GM19023 (cell line): ENCODE measurements at regions not wholly inside any gene's neighbourhood (a gene's known extent, or its start where the extent isn't known, plus 50 kb on each side); places are given as distances from the start of the nearest gene placed in this dataset.

Source experiments
- ATAC-seq: cut with Tn5 transposase; IDR thresholded peaks from one replicate; pipeline ENCODE4 v1.9.1; 2021; ENCODE audit warnings: mild to moderate bottlenecking, moderate library complexity; ENCODE audit not compliant: unreplicated experiment

GRCh38 chr2:41865263-41865662 lies 182.6 kb upstream of the PKDCC start:
- ATAC-seq: no peak

DNA sequence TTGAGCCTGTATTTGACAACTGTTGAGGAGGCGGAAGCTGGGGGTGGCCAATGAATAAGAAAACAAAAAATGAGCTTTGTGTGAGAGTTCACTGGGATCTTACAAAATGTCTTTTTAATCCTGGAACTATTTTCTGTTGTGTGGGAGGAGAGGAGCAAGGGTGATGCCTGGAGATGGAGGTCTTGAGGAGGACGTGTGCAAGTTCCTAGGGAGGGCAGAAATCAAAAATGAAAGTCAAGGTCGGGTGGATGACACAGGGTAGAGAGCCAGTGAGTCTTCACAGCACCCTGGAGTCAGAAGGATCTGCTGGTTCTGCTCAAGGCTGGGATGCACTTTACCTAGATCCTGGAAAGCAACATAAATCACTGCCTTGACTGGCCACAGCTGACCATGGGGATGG lies 180.3 kb upstream of the PKDCC start:
- ATAC-seq: no peak

DNA sequence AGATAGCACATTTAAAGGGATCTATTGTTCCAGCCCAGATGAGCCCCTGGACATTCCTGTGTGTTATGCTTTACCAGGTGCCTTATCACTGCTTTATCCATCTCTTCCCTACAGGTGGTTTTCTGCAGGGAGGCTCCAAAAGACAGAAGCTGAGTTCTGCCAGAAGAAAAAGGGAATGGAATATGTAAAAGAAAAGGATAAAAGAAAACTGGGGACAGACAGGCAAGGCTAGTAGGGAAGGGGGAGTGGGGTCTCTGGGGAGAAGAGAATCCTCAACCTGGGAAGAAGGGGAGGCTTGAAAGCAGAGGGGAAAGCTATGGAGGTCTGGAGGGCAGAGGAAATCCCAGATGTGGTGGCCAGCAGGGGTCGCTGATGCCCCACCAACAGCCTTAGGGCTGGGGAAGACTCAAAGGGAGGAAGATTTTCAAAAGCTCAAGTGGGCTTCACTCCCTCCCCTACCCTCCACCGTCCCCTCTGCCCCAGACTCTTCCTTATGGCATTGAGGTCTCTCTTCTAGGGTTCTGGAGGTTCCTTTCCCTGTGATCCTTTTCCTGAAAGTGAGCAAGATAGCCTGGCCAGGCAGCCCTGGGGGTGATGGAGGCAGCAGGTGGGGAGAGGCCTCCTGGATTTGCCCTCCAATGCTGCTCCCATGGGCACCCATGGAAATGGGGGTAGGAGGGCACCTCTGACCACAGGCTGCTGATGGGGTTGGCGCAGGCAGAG lies 178.1 kb upstream of the PKDCC start:
- no peak for ATAC-seq

DNA sequence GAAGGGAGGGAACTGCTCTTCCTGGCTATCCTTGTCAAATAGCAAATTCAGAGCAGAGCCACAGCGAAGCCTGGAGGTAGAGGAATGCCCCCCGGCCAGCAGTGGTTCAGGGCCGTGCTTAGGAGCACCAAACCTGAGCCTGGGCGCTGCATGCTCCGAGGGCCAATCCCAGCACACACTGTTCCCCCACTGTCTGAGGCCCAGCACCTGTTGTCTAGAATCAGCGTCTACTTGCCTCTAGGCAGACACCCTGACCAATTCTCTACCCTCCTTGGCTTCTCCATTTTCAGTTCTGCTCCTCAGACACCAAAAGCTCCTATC lies 177.6 kb upstream of the PKDCC start:
- no peak for ATAC-seq

DNA sequence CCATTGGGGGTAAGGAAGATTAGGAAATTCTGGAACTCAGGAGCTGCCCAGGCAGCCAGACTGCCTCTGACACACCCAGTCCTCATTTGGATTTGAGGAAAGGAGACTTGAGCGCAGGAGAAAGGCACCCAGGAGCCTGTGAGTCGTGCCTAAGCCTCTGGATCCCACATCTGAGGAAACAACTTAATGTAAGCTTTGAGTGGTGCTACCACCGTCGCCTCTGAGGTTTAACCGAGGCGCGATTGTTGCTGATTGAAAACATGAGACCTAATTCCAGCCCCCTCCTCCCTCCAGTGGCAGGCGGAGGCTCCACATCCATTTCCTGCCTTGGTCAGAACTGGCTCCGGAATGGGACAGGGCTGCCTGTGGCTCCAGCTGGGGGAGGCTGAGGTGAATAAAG lies 176.7 kb upstream of the PKDCC start:
- no peak for ATAC-seq

DNA sequence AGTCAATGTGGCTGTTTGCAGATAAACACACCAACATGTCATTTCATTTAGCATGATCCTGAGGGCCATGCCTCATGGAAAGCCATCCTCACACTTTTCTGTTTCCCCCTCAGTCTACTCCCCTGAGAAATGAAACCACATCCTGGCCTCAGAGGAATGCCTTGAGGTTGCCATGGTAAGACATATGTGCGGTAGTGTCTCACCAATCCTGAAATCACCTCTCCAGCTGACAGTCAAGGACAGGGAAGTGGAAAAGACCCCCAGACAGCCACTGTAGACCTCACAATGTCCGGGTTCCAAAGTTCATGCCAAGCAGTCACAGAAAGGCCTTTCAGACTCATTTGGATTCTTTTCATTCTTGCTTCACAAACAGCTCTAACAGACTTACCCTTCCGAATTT lies 175.2 kb upstream of the PKDCC start:
- ATAC-seq: no peak

DNA sequence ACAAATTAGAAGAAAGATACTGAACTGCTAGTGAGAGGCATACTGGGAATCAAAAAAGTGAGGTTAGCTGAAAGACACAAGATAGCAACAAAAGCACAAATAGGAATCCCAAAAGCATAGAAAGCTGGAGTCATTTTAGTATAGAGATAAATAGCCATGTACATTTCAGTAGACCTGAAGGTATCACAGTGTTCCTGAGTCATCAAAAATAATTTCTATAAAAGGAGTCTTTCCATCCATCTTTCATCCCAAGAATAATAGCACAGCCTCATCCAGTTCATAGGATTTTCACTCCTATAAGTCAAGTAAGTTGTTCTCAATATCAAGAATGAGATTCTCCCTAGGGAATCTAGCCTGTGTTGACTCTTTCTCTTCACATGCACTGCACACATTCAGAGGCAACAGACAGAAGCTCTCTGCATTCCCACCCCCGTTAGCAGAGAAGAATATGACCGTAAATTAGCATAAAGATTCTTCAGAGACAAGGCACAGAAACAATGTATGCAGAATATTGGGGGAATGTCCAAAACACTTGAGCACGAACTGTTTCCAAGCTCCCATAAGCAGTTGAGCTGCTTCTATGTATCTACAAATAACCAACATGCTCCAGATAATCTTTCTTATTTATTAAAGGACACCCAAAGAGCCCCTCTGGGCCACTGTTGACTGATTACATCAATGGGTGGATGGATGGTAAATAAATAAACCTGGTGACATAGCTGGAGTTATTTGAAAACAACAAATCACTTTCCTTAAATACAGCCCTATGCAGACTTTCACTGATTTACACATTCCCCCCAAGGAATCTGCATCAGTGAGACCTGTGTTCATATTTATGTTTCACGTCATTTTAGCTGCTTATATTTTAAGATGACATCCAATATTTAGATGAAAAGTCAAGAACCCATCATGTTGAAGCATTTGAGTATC lies 174.5 kb upstream of the PKDCC start:
- no peak for ATAC-seq

GRCh38 chr2:41877114-41877678 lies 170.6 kb upstream of the PKDCC start:
- ATAC-seq: no peak

GRCh38 chr2:41878056-41878455 lies 169.8 kb upstream of the PKDCC start:
- no peak for ATAC-seq

DNA sequence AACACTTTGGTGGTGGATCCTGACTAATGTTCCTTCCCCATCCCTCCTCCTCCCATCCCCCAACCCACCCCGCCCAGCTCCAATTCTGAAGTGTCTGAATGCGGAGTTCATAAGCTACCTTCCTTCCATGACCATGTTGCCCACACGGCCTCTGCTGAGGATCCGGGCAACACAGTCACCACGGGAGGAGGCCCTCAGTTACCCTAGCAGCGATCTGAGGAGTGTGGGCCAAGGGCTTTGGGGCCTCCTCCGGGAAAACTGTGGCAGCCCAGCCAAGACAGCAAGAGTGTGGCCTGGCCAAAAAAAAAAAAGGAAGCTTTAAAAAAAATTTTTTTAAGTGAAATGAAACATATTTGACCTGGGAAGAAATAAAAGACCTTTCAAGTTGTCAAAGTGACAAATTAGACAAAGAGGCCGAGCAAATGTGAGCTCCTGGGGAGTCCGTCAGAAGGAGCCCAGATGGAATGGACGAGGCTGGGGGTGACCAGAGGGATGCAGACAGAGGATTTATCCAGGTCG lies 169.0 kb upstream of the PKDCC start:
- no peak for ATAC-seq

GRCh38 chr2:41879235-41879916 lies 168.4 kb upstream of the PKDCC start:
- ATAC-seq: no peak

DNA sequence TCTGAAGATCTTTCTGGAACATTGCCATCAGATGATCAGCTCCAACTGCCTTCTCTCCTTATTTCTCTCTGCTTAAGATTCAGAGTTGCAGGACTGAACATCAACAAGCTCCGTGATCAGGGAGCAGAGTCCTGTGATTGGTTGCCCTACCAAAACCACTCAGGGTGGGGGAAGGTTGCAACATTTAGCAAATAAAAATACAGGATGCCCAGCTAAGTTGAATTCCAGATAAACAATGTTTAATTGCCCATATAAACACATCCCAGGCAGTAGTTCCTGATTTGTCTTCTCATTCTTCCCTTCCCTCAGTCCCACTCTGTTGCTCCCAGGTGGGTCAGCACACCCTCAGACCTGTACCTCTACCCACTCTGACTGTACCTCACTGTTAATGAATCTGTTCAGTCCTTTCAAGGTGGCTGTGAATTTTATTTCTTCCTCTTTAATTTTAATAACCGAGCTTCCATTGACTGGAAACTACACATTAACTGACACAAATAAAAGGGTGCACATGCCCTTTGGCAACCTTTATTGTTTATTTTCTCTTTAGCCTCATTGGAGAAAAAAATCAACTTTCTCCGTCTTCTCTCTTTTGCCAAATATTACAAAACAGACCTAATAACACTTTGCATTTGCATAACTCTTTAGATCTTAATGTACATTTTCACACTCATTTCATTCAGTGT lies 167.1 kb upstream of the PKDCC start:
- ATAC-seq: no peak

- ATAC-seq: no peak
These were observed 166.6 kb upstream of the PKDCC start for GRCh38 chr2:41881249-41881648.

DNA sequence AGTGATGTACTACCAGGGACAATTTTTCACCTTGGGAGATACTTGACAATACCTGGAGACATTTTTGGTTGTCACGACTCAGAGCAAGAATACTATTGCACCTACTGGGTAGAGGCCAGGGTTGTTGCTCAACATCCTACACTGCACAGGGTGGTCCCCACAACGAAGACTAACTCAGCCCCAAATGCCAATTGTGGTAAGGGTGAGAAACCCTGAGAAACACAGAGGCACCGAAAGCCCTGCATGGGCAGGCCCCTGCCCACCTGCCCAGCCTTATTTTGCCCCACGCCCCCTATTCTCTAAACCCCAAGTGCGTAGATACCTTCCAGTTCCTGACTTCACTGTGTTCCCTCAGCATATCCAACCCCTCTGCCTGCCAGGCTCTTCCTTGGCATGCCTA lies 163.1 kb upstream of the PKDCC start:
- ATAC-seq: no peak

- no peak for ATAC-seq
These were observed 161.6 kb upstream of the PKDCC start for GRCh38 chr2:41886145-41886664.

DNA sequence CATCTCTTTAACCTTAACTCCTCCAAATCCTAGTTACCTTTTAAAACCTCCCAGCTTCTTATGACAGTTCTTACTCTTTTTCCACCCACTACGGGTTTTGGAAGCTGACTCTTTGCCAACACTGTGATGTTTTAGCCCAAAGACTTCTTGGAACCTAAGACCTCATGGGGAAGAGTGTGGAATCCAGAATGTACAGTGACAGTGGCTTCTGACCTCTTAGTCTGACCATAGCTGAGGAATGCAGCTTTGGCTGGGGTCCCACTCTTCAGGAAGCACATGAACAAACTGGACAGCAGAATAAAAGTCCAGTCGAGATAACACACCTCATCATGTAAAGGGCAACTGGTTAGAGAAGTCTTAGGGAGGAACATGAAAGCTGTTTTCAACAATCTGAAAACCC lies 161.1 kb upstream of the PKDCC start:
- no peak for ATAC-seq

GRCh38 chr2:41890341-41890740 lies 157.5 kb upstream of the PKDCC start:
- no peak for ATAC-seq

DNA sequence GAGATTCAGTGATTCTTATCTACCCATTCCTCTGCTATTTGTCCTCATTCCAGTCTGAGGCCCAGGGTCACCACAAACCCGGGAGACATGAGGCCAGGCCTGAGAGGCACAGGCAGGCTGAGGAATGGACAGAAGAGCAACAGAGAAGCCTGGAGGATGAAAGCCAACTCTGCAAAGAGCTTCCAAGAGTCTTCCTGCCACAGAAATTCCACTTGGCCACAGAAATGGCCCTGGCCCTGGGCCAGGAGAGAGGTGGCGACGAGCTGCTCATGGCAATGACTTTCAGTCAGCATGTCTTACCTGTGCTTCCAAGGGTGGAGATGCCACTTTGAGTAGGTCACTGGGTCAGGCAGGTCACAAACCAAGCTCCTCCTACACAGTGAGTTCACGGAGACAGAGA lies 155.3 kb upstream of the PKDCC start:
- ATAC-seq: no peak

- no peak for ATAC-seq
These were observed 153.1 kb upstream of the PKDCC start for GRCh38 chr2:41894563-41895333.

GRCh38 chr2:41895334-41895664 lies 152.5 kb upstream of the PKDCC start:
- no peak for ATAC-seq
